GM23338 (cell line): ENCODE measurements at regions not wholly inside any gene's neighbourhood (a gene's known extent, or its start where the extent isn't known, plus 50 kb on each side); places are given as distances from the start of the nearest gene placed in this dataset.

Experiments
- CREB1 ChIP-seq: fragments of 250-450 bp; sonication (Bioruptor Pico); IDR thresholded peaks from 2 replicates; pipeline ENCODE4 v1.5.0; 2020; ENCODE audit warnings: low read depth, mild to moderate bottlenecking, moderate library complexity
- CTCF ChIP-seq, 2 experiments: fragments of 200-600 bp in 1 of 2; sonication (generic) in 1 of 2; conservative IDR thresholded peaks; 2 replicates each; pipeline versions ENCODE4 v1.5.1 to v1.6.1; 2016 to 2017; ENCODE audit warnings: antibody characterized with exemption in 2 of 2, low read depth in 2 of 2, mild to moderate bottlenecking in 2 of 2, moderate library complexity in 1 of 2
- ETS1 ChIP-seq: IDR thresholded peaks from 2 replicates; pipeline ENCODE4 v1.6.1; 2016; ENCODE audit warnings: antibody characterized with exemption
- EZH2 ChIP-seq: fragments of 200-600 bp; sonication (generic); IDR thresholded peaks from one replicate; pipeline ENCODE4 v1.8.0; 2017; ENCODE audit warnings: antibody characterized with exemption, mild to moderate bottlenecking, low read depth; ENCODE audit not compliant: unreplicated experiment
- EZH2phosphoT487 ChIP-seq: fragments of 200-600 bp; sonication (generic); IDR thresholded peaks from one replicate; pipeline ENCODE4 v1.8.1; 2018; ENCODE audit warnings: antibody characterized with exemption; ENCODE audit not compliant: unreplicated experiment
- JUNB ChIP-seq: IDR thresholded peaks from one replicate; pipeline ENCODE4 v1.6.1; 2016; ENCODE audit warnings: antibody characterized with exemption; ENCODE audit not compliant: unreplicated experiment
- NANOG ChIP-seq: IDR thresholded peaks from 2 replicates; pipeline ENCODE4 v1.6.1; 2016; ENCODE audit warnings: antibody characterized with exemption, borderline replicate concordance
- POLR2AphosphoS5 ChIP-seq: IDR thresholded peaks from 2 replicates; pipeline ENCODE4 v1.6.1; 2016; ENCODE audit warnings: antibody characterized with exemption, low read depth
- ZNF114 ChIP-seq: fragments of 250-450 bp; sonication (Bioruptor Pico); IDR thresholded peaks from 2 replicates; pipeline ENCODE4 v1.5.0; 2020; ENCODE audit warnings: mild to moderate bottlenecking, moderate library complexity
- ZNF331 ChIP-seq: fragments of 250-450 bp; sonication (Bioruptor Pico); IDR thresholded peaks from 2 replicates; pipeline ENCODE4 v1.5.0; 2020; ENCODE audit warnings: low read depth, mild to moderate bottlenecking, moderate library complexity
- TF ChIP-seq, protein P1 (sequence below): fragments of 250-450 bp; sonication (Bioruptor Pico); IDR thresholded peaks from 2 replicates; pipeline ENCODE4 v1.5.0; 2020; ENCODE audit warnings: mild to moderate bottlenecking, moderate library complexity

DNA sequence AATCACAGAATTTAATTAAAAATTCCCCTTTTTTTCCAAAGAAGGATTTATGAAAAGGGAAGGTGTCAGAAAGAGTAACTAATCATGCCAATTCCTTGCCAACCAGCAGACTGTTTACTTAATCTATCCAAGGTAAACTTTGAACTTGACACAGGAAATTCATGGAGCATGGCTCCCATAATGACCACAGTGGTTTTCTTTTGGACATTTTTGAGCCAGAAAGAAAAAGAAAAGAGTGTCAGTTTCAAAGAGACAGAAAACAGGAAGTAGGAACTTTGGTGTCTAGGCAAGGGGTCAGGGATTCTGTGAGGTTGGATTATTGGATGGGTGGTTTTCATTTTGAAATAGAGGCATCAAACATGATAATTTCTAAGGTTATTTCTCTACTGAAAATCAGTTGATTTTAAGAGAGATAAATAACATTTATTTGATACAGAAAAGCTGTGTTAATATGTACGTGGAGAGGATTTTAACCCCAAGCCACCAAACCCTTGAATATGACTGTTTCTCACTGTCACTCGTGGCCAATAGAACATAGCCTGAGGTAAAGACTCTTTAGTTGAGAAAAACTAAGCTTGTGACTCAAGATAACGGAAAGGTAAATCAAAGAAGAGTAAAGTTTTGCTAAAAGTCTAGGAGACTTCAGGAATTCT, 196.1 kb downstream of the TTC6 start (continued):
- TF ChIP-seq, protein P1, sequence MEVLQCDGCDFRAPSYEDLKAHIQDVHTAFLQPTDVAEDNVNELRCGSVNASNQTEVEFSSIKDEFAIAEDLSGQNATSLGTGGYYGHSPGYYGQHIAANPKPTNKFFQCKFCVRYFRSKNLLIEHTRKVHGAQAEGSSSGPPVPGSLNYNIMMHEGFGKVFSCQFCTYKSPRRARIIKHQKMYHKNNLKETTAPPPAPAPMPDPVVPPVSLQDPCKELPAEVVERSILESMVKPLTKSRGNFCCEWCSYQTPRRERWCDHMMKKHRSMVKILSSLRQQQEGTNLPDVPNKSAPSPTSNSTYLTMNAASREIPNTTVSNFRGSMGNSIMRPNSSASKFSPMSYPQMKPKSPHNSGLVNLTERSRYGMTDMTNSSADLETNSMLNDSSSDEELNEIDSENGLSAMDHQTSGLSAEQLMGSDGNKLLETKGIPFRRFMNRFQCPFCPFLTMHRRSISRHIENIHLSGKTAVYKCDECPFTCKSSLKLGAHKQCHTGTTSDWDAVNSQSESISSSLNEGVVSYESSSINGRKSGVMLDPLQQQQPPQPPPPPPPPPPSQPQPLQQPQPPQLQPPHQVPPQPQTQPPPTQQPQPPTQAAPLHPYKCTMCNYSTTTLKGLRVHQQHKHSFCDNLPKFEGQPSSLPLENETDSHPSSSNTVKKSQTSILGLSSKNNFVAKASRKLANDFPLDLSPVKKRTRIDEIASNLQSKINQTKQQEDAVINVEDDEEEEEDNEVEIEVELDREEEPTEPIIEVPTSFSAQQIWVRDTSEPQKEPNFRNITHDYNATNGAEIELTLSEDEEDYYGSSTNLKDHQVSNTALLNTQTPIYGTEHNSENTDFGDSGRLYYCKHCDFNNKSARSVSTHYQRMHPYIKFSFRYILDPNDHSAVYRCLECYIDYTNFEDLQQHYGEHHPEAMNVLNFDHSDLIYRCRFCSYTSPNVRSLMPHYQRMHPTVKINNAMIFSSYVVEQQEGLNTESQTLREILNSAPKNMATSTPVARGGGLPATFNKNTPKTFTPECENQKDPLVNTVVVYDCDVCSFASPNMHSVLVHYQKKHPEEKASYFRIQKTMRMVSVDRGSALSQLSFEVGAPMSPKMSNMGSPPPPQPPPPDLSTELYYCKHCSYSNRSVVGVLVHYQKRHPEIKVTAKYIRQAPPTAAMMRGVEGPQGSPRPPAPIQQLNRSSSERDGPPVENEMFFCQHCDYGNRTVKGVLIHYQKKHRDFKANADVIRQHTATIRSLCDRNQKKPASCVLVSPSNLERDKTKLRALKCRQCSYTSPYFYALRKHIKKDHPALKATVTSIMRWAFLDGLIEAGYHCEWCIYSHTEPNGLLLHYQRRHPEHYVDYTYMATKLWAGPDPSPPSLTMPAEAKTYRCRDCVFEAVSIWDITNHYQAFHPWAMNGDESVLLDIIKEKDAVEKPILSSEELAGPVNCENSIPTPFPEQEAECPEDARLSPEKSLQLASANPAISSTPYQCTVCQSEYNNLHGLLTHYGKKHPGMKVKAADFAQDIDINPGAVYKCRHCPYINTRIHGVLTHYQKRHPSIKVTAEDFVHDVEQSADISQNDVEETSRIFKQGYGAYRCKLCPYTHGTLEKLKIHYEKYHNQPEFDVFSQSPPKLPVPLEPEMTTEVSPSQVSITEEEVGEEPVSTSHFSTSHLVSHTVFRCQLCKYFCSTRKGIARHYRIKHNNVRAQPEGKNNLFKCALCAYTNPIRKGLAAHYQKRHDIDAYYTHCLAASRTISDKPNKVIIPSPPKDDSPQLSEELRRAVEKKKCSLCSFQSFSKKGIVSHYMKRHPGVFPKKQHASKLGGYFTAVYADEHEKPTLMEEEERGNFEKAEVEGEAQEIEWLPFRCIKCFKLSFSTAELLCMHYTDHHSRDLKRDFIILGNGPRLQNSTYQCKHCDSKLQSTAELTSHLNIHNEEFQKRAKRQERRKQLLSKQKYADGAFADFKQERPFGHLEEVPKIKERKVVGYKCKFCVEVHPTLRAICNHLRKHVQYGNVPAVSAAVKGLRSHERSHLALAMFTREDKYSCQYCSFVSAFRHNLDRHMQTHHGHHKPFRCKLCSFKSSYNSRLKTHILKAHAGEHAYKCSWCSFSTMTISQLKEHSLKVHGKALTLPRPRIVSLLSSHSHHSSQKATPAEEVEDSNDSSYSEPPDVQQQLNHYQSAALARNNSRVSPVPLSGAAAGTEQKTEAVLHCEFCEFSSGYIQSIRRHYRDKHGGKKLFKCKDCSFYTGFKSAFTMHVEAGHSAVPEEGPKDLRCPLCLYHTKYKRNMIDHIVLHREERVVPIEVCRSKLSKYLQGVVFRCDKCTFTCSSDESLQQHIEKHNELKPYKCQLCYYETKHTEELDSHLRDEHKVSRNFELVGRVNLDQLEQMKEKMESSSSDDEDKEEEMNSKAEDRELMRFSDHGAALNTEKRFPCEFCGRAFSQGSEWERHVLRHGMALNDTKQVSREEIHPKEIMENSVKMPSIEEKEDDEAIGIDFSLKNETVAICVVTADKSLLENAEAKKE (CRISPR knock-in tag), result no peak
- TF ChIP-seq NANOG, result no peak
- no peak for TF ChIP-seq ZNF331 (CRISPR knock-in tag)
- TF ChIP-seq EZH2, result no peak
- TF ChIP-seq ETS1, result no peak
- no peak for TF ChIP-seq CREB1 (CRISPR knock-in tag)
- no peak for TF ChIP-seq JUNB
- TF ChIP-seq EZH2phosphoT487, result no peak
- no peak for TF ChIP-seq CTCF (conservative IDR thresholded peaks at IDR 0.05; ENCODE audit: low read depth in 2 of 2)
- no peak for TF ChIP-seq POLR2AphosphoS5
- TF ChIP-seq ZNF114, result no peak
